ENCODE measurements at regions not wholly inside any gene's neighbourhood (a gene's known extent, or its start where the extent isn't known, plus 50 kb on each side); places are given as distances from the start of the nearest gene placed in this dataset.

DNA sequence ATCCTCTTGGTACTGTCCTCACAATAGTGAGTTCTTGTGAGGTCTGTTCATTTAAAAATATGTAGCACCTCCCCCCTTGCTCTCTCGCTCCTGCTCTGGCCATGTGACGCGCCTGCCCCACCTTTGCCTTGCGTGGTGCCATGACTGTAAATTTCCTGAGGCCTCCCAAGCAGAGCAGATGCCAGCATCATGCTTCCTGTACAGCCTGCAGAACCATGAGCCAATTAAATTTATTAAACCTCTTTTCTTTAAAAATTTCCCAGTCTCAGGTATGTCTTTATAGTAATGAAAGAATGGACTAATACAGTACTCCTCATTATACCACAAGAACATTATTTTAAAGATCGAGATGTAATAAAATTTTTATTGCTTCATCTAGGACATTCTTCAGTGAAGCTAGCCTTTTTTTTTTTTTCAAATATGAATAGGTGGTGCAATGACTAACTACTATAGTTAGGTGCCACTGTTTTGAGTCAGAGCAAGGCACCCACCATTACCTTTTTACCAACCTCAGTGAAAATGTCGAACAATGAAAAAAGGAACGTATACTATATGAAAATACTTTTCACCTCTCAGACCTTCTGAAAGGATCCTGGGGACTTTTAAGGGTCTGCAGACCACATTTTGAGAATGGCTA, 191.1 kb upstream of the SGK1 start:
- no peak for DNase-seq (ENCODE audit: low spot score)
- intact Hi-C loops (cut with DNase I) = no loop called here

DNA sequence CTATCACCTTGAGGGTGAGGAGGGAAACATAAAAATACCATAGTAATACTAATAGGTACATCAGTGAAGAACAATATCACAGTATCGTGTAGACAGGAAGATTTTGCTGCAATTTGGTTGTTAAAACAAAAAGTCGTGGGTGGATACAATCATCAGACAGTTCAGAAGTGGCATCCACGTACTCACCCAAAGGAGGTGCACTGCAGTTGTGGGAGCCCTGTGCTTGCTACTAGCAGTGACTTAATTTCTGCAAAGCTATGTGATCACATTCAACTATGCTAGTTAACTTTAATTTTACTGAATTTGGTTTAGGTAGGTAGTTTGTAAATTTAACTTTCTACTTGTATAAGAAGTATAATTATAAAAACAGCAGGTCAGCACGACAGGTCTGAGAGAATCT, 188.2 kb upstream of the SGK1 start:
- intact Hi-C loops (cut with DNase I) = no loop called here

DNA sequence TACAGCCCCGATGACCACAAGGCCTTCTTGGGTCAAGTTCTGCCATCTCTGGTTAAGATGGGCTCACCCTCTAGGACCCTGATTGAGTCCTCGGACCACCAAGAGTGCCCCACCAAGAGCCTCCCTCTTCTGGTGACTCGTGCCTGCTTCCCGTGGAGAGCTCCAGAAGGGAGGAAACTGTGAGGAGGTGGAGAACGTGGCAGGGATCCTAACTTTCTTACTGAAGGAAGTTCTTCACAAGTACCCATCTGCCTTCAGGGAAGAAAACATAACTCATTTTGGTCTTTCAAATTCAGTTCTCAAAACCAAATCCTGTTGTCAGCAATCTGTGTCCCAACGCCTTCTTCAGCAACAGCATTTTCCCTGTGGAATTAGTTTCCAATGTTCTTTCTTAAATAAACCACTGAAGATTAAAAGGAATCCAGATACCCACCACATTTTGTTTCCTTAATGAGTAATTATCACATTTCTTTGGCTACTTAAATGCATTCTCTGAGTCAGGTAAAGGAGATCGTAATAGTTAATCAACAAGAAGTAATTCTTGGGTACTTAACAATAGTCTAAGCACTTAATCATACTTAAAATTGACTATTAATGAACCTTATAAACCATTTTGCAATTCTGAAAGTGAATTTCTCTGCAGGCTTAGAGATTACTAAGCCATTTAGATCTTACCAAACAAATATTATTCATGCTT, 185.8 kb upstream of the SGK1 start:
- intact Hi-C loops (cut with DNase I) = no loop called here

More for the DNA sequence above, 188.2 kb upstream of the SGK1 start:
- no peak for DNase-seq (ENCODE audit: low spot score)

DNA sequence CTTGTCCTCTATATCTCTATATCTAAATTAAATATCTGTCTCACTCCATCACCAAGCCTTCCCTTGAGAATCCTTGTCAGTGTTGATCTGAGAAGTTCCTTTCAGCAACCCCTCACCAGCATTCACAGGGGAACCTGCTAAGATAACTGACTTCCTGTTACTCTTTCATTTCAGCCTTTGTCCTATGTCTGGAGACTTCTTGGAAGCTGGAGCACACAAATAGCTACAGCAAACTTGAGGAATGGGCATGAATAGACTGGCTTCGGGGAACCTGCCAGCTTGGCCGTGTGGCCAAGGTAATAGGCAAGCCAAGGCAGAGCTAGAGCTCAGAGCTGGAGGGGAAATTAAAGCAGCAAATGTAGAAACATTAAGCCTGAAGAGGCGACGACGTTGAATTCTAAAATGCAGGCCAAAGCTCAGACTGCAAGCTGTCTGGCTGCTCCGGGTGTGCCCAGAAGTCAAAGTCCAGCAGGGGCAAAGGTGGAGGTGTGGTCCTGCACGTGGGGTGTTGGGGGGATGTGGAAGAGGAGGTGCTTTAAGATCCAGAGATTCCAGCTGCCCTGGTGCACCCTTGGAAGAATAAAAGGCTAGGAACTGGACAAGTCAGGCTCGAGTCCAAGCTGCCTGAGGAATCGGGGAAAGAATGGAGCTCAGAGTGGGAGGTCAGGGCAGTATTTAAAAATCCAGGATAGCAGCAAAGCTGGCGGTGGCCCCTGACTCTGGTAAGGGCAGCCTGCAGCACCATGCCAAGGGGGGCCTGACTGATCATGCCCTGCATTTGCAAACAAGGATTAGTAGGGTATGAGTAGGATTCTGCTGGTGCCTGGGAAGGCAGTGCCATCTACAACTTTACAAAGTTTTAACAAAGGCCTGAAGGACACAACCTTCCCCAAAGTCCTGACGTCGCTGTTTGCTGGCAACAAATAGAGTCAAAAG, 185.0 kb upstream of the SGK1 start:
- intact Hi-C loops (cut with DNase I) = no loop called here
- no peak for DNase-seq (ENCODE audit: low spot score)

More for the DNA sequence above, 185.8 kb upstream of the SGK1 start:
- DNase-seq (ENCODE audit: low spot score) = no peak

- intact Hi-C loops (cut with DNase I) = no loop called here
- no peak for DNase-seq (ENCODE audit: low spot score)
Measured at GRCh38 chr6:134495890-134496248, 178.0 kb upstream of the SGK1 start.

GRCh38 chr6:134495203-134495889, 177.4 kb upstream of the SGK1 start:
- intact Hi-C loops (cut with DNase I) = no loop called here
- no peak for DNase-seq (ENCODE audit: low spot score)

- no peak for DNase-seq (ENCODE audit: low spot score)
- intact Hi-C loops (cut with DNase I) = no loop called here
Measured at GRCh38 chr6:134493789-134494188, 175.9 kb upstream of the SGK1 start.

- no peak for DNase-seq (ENCODE audit: low spot score)
- intact Hi-C loops (cut with DNase I) = no loop called here
Measured at GRCh38 chr6:134491477-134491876, 173.6 kb upstream of the SGK1 start.

DNA sequence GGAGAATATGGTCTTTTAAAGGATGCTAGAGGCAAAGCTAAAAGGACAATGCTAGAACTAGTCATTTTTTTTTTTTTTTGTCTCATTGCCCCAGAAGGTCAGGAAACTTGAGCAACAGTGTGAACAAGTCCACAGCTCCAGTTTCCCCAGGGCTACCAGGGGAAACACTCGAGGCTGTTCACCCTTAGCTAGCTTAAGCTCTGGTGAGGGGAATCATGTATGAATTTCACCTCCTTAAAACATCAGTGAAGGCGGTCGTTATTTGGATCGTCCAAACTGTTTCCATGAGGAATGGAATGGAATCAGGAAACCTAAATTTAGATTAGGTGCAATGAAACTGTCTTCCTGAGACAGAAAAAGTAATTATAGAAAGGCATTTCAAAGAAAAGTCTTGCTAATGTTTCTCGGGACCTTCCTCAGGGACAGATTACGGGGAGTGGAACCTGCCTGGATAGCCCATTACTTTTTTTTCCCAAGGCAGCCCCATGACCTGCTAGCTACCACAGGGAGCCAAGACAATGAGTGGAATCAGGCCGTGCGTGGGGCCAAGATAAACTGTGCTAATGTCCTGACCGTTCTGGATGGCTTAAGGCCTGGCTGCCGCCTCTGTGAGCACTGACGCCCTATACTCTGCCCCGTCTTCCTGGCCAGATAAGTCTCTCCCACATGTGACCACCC, 164.8 kb upstream of the SGK1 start:
- DNase-seq (ENCODE audit: low spot score) = no peak
- intact Hi-C loops (cut with DNase I) = loop anchor here (10.0 kb wide), 1 partner anchor 138 kb away; no protein-coding TSS in a partner anchor

DNA sequence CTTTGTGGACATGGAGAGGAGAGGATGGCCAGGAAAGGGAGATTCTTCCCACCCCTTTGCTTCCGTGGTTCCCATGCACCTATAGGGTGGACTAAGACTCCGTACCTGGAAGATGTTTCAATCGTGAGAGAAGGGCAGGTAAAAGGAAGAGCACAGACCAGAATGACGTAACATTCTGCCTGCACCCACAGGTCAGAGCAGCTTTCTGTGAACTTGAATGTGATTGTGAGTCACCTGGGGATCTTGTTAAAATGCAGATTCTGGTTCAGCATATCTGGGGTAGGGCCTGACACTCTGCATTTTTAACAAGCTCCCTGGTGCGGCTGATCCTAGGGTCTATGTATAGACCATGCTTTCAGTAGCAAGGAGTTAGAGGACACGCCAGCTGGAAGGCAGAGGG, 164.1 kb upstream of the SGK1 start:
- intact Hi-C loops (cut with DNase I) = loop anchor here (10.0 kb wide), 1 partner anchor 137 kb away; no protein-coding TSS in a partner anchor
- no peak for DNase-seq (ENCODE audit: low spot score)

- intact Hi-C loops (cut with DNase I) = loop anchor here (10.0 kb wide), 1 partner anchor 136 kb away; no protein-coding TSS in a partner anchor
- no peak for DNase-seq (ENCODE audit: low spot score)
Measured at GRCh38 chr6:134480593-134480992, 162.7 kb upstream of the SGK1 start.

DNA sequence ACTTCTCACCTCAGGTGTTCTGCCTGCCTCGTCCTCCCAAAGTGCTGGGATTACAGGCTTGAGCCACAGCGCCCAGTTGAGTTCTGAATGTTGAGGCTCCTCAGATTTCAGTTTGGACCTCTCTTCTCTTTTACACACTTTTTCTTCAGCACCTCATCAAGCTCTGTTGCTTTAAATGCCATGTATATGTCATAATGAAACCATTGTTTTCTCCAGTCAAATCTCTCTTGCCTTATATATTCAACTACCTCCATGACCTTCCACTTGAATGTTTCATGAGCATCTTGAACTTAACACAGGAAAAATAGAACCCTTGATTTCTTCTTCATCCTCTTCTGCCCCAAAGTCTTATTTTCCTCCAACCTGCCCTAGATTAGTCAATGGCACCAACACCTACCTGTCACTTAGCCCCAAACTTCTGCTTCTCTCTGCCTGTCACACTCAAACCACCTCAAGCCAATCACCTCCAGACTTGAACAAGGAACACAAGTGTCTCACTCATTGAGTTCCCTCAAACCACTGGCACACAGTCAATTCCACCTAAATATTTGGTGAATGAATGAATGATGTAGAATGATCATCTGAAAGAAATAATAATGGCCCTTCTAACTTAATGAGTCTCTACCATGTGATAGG, 161.0 kb upstream of the SGK1 start:
- no peak for DNase-seq (ENCODE audit: low spot score)
- intact Hi-C loops (cut with DNase I) = no loop called here

DNA sequence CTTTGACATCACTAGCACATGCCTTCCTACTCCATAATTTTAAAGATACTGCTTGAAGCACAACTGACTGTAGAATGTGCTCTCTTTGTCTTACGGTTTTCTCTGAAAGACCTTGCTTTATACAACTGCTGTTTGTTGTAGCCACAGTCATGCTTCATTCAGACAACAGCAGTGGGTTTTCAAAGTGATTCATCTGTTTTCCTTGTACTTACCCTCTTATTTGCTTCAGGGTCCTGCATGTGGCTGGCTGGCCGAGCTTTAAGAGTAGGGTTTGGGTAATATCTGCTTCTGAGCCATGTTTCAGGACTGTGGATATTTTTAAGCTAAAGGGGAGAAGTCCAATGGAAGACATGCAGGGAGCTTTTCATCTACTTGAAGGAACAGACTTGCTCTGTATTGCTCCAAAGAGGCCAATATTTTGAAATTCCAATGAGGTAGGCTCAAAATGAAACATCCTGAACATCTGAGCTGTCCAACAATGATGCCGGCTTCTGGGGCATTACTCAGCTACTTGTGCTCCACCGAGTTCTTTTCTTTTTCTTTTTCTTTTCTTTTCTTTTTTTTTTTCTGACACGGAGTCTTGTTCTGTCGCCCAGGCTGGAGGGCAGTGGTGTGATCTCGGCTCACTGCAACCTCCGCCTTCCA, 160.2 kb upstream of the SGK1 start:
- DNase-seq (ENCODE audit: low spot score) = no peak
- intact Hi-C loops (cut with DNase I) = no loop called here

- no peak for DNase-seq (ENCODE audit: low spot score)
- intact Hi-C loops (cut with DNase I) = no loop called here
Measured at GRCh38 chr6:134474955-134475354, 157.0 kb upstream of the SGK1 start.

- intact Hi-C loops (cut with DNase I) = no loop called here
- DNase-seq (ENCODE audit: low spot score) = no peak
Measured at GRCh38 chr6:134472661-134473060, 154.7 kb upstream of the SGK1 start.

GRCh38 chr6:134472046-134472445, 154.1 kb upstream of the SGK1 start:
- DNase-seq (ENCODE audit: low spot score) = no peak
- intact Hi-C loops (cut with DNase I) = no loop called here

GRCh38 chr6:134470457-134470975, 152.6 kb upstream of the SGK1 start:
- no peak for DNase-seq (ENCODE audit: low spot score)
- intact Hi-C loops (cut with DNase I) = no loop called here
